Omental fat pad (tissue), 3 donors: ENCODE measurements at regions not wholly inside any gene's neighbourhood (a gene's known extent, or its start where the extent isn't known, plus 50 kb on each side); places are given as distances from the start of the nearest gene placed in this dataset.
"Not testable (repeated sequence)": the region's sequence is repeated elsewhere in the genome, so short reads cannot be mapped to it uniquely, and the experiment has no call there.

ENCODE experiments used
- ATAC-seq: fragments of 150-250 bp; one replicate; pipeline ENCODE4 v1.9.1; 2016; ENCODE audit warnings: mild to moderate bottlenecking, moderate library complexity; ENCODE audit not compliant: low FRiP score
- DNase-seq: peaks from one replicate; pipeline ENCODE4 v3.0.0-alpha.2; 2019; ENCODE audit warnings: low spot score
- CTCF ChIP-seq, 3 donors: fragments of 450-650 bp; IDR thresholded peaks; one replicate each; pipeline ENCODE4 v1.5.1; 2016 to 2017; ENCODE audit warnings: antibody characterized with exemption in 3 of 3, mild to moderate bottlenecking in 3 of 3, moderate library complexity in 2 of 3

GRCh38 chr9:79060766-79061165 lies 511.0 kb upstream of the TLE4 start:
- no peak for ATAC-seq

GRCh38 chr9:79061752-79062616 lies 509.8 kb upstream of the TLE4 start:
- ATAC-seq, result no peak

More at GRCh38 chr9:79060766-79061165, 511.0 kb upstream of the TLE4 start:
- TF ChIP-seq CTCF (IDR thresholded peaks at IDR 0.05), result no peak
- no peak for DNase-seq

GRCh38 chr9:79073201-79073600 lies 498.6 kb upstream of the TLE4 start:
- ATAC-seq, result no peak
- DNase-seq, result no peak
- no peak for TF ChIP-seq CTCF (IDR thresholded peaks at IDR 0.05)

More at GRCh38 chr9:79061752-79062616, 509.8 kb upstream of the TLE4 start:
- no peak for DNase-seq
- no peak for TF ChIP-seq CTCF (IDR thresholded peaks at IDR 0.05)

- no peak for ATAC-seq
- no peak for DNase-seq
- no peak for TF ChIP-seq CTCF (IDR thresholded peaks at IDR 0.05)
These were observed 491.2 kb upstream of the TLE4 start for GRCh38 chr9:79080536-79080935.

GRCh38 chr9:79083621-79084020 lies 488.1 kb upstream of the TLE4 start:
- ATAC-seq, result no peak
- no peak for DNase-seq
- no peak for TF ChIP-seq CTCF (IDR thresholded peaks at IDR 0.05)

DNA sequence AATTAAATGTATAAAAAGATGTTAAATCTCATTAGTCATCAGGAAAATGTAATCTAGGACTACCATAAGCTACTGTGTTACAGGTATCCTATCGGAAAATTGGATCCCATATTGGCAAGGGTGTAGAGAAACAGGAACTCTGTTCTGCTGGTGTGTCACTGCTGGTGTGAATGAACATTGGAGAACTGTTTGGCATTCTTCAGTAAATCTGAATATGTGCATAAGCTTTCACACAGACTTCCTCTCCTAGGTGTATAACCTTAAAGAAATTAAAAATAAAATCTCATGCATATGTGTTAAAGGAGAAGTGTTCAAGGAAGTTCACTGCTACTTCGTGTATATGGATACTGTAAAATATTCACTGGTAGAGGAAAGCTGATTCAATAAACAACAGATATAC lies 484.6 kb upstream of the TLE4 start:
- no peak for TF ChIP-seq CTCF (IDR thresholded peaks at IDR 0.05)
- ATAC-seq (no peak), DNase-seq (no peak)

DNA sequence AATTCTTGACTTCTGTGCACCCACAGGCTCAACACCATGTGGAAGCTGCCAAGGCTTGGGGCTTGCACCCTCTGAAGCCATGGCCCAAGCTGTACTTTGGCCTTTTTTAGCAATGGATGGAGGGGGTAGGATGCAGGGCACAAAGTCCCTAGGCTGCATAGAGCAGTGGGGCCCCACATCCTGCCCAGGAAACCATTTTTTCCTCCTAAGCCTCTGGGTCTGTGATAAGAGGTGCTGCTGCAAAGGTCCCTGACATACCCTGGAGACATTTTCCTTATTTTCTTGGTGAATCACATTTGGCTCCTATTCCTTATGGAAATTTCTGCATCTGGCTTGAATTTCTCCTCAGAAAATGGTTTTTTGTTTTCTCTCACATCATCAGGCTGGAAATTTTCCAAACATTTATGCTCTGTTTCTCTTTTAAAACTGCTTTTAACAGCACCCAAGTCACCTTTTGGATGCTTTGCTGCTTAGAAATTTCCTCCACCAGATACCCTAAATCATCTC lies 482.7 kb upstream of the TLE4 start:
- DNase-seq, result no peak
- TF ChIP-seq CTCF (IDR thresholded peaks at IDR 0.05), result no peak
- ATAC-seq, result no peak

DNA sequence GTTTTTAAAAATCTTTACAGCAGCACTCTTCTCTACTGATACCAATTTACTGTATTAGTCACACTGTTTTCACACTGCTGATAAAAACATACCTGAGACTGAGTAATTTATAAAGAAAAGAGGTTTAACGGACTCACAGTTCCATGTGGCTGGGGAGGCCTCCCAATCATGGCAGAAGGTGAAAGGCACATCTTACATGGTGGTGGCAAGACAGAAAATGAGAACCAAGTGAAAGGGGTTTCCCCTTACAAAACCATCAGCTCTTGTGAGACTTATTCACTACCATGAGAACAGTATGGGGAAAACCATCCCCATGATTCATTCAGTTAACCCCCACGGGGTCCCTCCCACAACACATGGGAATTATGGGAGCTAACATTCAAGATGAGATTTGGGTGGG lies 481.9 kb upstream of the TLE4 start:
- not testable (repeated sequence) for ATAC-seq, DNase-seq

- DNase-seq, ATAC-seq: not testable (repeated sequence)
These were observed 468.5 kb upstream of the TLE4 start for GRCh38 chr9:79103257-79103656.
